ENCODE measurements at regions not wholly inside any gene's neighbourhood (a gene's known extent, or its start where the extent isn't known, plus 50 kb on each side); places are given as distances from the start of the nearest gene placed in this dataset.

DNA sequence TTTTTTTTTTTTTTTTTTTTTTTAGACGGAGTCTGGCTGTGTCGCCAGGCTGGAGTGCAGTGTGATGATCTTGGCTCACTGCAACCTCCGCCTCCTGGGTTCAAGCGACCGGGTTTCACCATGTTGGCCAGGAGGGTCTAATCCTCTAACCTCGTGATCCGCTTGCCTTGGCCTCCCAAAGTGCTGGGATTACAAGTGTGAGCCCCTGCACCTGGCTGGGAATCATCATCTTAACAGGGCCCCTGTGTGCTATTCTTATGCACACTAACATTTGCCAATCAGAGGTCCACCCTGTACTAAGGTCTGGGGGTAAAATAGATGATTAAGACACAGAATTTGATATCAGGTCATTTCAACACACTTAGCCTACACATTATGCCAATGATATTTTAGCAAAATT lies 278.7 kb upstream of the CHRM3 start:
- TF ChIP-seq, protein P1, sequence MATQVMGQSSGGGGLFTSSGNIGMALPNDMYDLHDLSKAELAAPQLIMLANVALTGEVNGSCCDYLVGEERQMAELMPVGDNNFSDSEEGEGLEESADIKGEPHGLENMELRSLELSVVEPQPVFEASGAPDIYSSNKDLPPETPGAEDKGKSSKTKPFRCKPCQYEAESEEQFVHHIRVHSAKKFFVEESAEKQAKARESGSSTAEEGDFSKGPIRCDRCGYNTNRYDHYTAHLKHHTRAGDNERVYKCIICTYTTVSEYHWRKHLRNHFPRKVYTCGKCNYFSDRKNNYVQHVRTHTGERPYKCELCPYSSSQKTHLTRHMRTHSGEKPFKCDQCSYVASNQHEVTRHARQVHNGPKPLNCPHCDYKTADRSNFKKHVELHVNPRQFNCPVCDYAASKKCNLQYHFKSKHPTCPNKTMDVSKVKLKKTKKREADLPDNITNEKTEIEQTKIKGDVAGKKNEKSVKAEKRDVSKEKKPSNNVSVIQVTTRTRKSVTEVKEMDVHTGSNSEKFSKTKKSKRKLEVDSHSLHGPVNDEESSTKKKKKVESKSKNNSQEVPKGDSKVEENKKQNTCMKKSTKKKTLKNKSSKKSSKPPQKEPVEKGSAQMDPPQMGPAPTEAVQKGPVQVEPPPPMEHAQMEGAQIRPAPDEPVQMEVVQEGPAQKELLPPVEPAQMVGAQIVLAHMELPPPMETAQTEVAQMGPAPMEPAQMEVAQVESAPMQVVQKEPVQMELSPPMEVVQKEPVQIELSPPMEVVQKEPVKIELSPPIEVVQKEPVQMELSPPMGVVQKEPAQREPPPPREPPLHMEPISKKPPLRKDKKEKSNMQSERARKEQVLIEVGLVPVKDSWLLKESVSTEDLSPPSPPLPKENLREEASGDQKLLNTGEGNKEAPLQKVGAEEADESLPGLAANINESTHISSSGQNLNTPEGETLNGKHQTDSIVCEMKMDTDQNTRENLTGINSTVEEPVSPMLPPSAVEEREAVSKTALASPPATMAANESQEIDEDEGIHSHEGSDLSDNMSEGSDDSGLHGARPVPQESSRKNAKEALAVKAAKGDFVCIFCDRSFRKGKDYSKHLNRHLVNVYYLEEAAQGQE (IDR thresholded peaks at IDR 0.05; ENCODE audit: borderline replicate concordance), result no peak
- TF ChIP-seq, protein P2, sequence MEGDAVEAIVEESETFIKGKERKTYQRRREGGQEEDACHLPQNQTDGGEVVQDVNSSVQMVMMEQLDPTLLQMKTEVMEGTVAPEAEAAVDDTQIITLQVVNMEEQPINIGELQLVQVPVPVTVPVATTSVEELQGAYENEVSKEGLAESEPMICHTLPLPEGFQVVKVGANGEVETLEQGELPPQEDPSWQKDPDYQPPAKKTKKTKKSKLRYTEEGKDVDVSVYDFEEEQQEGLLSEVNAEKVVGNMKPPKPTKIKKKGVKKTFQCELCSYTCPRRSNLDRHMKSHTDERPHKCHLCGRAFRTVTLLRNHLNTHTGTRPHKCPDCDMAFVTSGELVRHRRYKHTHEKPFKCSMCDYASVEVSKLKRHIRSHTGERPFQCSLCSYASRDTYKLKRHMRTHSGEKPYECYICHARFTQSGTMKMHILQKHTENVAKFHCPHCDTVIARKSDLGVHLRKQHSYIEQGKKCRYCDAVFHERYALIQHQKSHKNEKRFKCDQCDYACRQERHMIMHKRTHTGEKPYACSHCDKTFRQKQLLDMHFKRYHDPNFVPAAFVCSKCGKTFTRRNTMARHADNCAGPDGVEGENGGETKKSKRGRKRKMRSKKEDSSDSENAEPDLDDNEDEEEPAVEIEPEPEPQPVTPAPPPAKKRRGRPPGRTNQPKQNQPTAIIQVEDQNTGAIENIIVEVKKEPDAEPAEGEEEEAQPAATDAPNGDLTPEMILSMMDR (IDR thresholded peaks at IDR 0.05; ENCODE audit: poor library complexity, severe bottlenecking), result no peak

All from neural cell (in vitro differentiated cells).